ENCODE measurements at regions not wholly inside any gene's neighbourhood (a gene's known extent, or its start where the extent isn't known, plus 50 kb on each side); places are given as distances from the start of the nearest gene placed in this dataset.

GRCh38 chr5:56359809-56360685, 126.9 kb upstream of the ANKRD55 start:
- no peak for DNase-seq

- DNase-seq, result no peak
Observed at GRCh38 chr5:56358703-56359681, 125.9 kb upstream of the ANKRD55 start.

GRCh38 chr5:56358046-56358445, 124.9 kb upstream of the ANKRD55 start:
- DNase-seq, result no peak

GRCh38 chr5:56357426-56357825, 124.3 kb upstream of the ANKRD55 start:
- no peak for DNase-seq

GRCh38 chr5:56356836-56357160, 123.7 kb upstream of the ANKRD55 start:
- DNase-seq, result no peak

- no peak for DNase-seq
Observed at GRCh38 chr5:56356121-56356835, 123.1 kb upstream of the ANKRD55 start.

GRCh38 chr5:56354836-56355235, 121.7 kb upstream of the ANKRD55 start:
- no peak for DNase-seq

- no peak for DNase-seq
Observed at GRCh38 chr5:56352808-56353590, 119.9 kb upstream of the ANKRD55 start.

GRCh38 chr5:56350597-56351170, 117.6 kb upstream of the ANKRD55 start:
- no peak for DNase-seq

GRCh38 chr5:56350011-56350596, 117.0 kb upstream of the ANKRD55 start:
- no peak for DNase-seq

GRCh38 chr5:56349461-56349860, 116.3 kb upstream of the ANKRD55 start:
- DNase-seq, result no peak

GRCh38 chr5:56346741-56347535, 113.8 kb upstream of the ANKRD55 start:
- no peak for DNase-seq

- no peak for DNase-seq
Observed at GRCh38 chr5:56346044-56346710, 113.0 kb upstream of the ANKRD55 start.

GRCh38 chr5:56345352-56345751, 112.2 kb upstream of the ANKRD55 start:
- no peak for DNase-seq

GRCh38 chr5:56344594-56344993, 111.5 kb upstream of the ANKRD55 start:
- DNase-seq, result no peak

- no peak for DNase-seq
Observed at GRCh38 chr5:56343988-56344387, 110.9 kb upstream of the ANKRD55 start.

- DNase-seq, result no peak
Observed at GRCh38 chr5:56342616-56343015, 109.5 kb upstream of the ANKRD55 start.

- no peak for DNase-seq
Observed at GRCh38 chr5:56340196-56340980, 107.3 kb upstream of the ANKRD55 start.

- no peak for DNase-seq
Observed at GRCh38 chr5:56339732-56340131, 106.6 kb upstream of the ANKRD55 start.
